SK-N-SH treated with all-trans-retinoic acid at 6 μM for 48 hours (cell line): ENCODE measurements at regions not wholly inside any gene's neighbourhood (a gene's known extent, or its start where the extent isn't known, plus 50 kb on each side); places are given as distances from the start of the nearest gene placed in this dataset.

Experiments used
- ATAC-seq: fragments of 200-7000 bp; cut with Tn5 transposase; 3 replicates; pipeline ENCODE4 v1.9.1; 2020; ENCODE audit warnings: mild to moderate bottlenecking, moderate library complexity
- ARNTL ChIP-seq: fragments of 450-650 bp; formaldehyde crosslinking; IDR thresholded peaks from 2 replicates; pipeline ENCODE4 v1.5.0; 2020; ENCODE audit warnings: low read depth, mild to moderate bottlenecking, moderate library complexity, borderline replicate concordance
- CREB5 ChIP-seq: fragments of 250-450 bp; sonication (Bioruptor Pico); IDR thresholded peaks from 2 replicates; pipeline ENCODE4 v1.5.1; 2020; ENCODE audit warnings: low read depth, mild to moderate bottlenecking, moderate library complexity
- CSDC2 ChIP-seq: fragments of 250-450 bp; sonication (Bioruptor Pico); IDR thresholded peaks from 2 replicates; pipeline ENCODE4 v1.5.0; 2020; ENCODE audit warnings: mild to moderate bottlenecking, moderate library complexity
- CSRNP3 ChIP-seq: fragments of 250-450 bp; sonication (Bioruptor Pico); IDR thresholded peaks from 2 replicates; pipeline ENCODE4 v1.5.1; 2021; ENCODE audit warnings: mild to moderate bottlenecking, moderate library complexity
- ESRRG ChIP-seq: fragments of 250-450 bp; sonication (Bioruptor Pico); IDR thresholded peaks from 2 replicates; pipeline ENCODE4 v1.6.1; 2021; ENCODE audit warnings: mild to moderate bottlenecking
- GLIS3 ChIP-seq: fragments of 250-450 bp; sonication (Bioruptor Pico); IDR thresholded peaks from 2 replicates; pipeline ENCODE4 v1.5.0; 2020; ENCODE audit warnings: mild to moderate bottlenecking, moderate library complexity
- PATZ1 ChIP-seq: fragments of 250-450 bp; sonication (Bioruptor Pico); IDR thresholded peaks from 2 replicates; pipeline ENCODE4 v1.8.0; 2020; ENCODE audit warnings: mild to moderate bottlenecking, moderate library complexity, borderline replicate concordance
- POU6F1 ChIP-seq: fragments of 250-450 bp; sonication (Bioruptor Pico); IDR thresholded peaks from 2 replicates; pipeline ENCODE4 v1.8.0; 2021; ENCODE audit warnings: low read depth, mild to moderate bottlenecking, moderate library complexity, borderline replicate concordance
- PPARA ChIP-seq: fragments of 250-450 bp; sonication (Bioruptor Pico); IDR thresholded peaks from 2 replicates; pipeline ENCODE4 v1.5.0; 2020; ENCODE audit warnings: mild to moderate bottlenecking, borderline replicate concordance
- RARB ChIP-seq: fragments of 250-450 bp; sonication (Bioruptor Pico); IDR thresholded peaks from 2 replicates; pipeline ENCODE4 v1.8.0; 2021; ENCODE audit warnings: mild to moderate bottlenecking, moderate library complexity
- SNAI2 ChIP-seq: fragments of 250-450 bp; sonication (Bioruptor Pico); IDR thresholded peaks from 2 replicates; pipeline ENCODE4 v1.5.0; 2020; ENCODE audit warnings: mild to moderate bottlenecking, moderate library complexity
- TCF4 ChIP-seq: fragments of 250-450 bp; sonication (Bioruptor Pico); IDR thresholded peaks from 2 replicates; pipeline ENCODE4 v1.8.0; 2021; ENCODE audit warnings: mild to moderate bottlenecking, moderate library complexity, borderline replicate concordance
- TOX ChIP-seq: fragments of 250-450 bp; sonication (Bioruptor Pico); IDR thresholded peaks from 2 replicates; pipeline ENCODE4 v1.8.0; 2021; ENCODE audit warnings: mild to moderate bottlenecking, moderate library complexity, borderline replicate concordance
- TSHZ2 ChIP-seq: fragments of 250-450 bp; sonication (Bioruptor Pico); IDR thresholded peaks from 2 replicates; pipeline ENCODE4 v1.5.0; 2020; ENCODE audit warnings: mild to moderate bottlenecking, moderate library complexity
- ZFP3 ChIP-seq: fragments of 250-450 bp; sonication (Bioruptor Pico); IDR thresholded peaks from 2 replicates; pipeline ENCODE4 v1.5.0; 2020; ENCODE audit warnings: mild to moderate bottlenecking, moderate library complexity
- ZFP30 ChIP-seq: fragments of 450-650 bp; formaldehyde crosslinking; IDR thresholded peaks from 2 replicates; pipeline ENCODE4 v1.5.0; 2022; ENCODE audit warnings: mild to moderate bottlenecking, moderate library complexity
- ZNF565 ChIP-seq: fragments of 450-650 bp; formaldehyde crosslinking; conservative IDR thresholded peaks from 2 replicates; pipeline ENCODE4 v1.5.0; 2020; ENCODE audit warnings: low read depth, mild to moderate bottlenecking, moderate library complexity
- ZNF70 ChIP-seq: fragments of 450-650 bp; formaldehyde crosslinking; IDR thresholded peaks from 2 replicates; pipeline ENCODE4 v1.5.0; 2020; ENCODE audit warnings: mild to moderate bottlenecking, moderate library complexity
- ZNF8 ChIP-seq: fragments of 450-650 bp; formaldehyde crosslinking; IDR thresholded peaks from 2 replicates; pipeline ENCODE4 v1.5.0; 2020; ENCODE audit warnings: mild to moderate bottlenecking, moderate library complexity

GRCh38 chr3:150150633-150151032 is 179.9 kb upstream of the PFN2 start (continued):
- TF ChIP-seq POU6F1 = no peak
- TF ChIP-seq, all 23 proteins: peak for 0

- peak; percentile 76 for ATAC-seq
Measured at GRCh38 chr3:150149651-150150051, 179.0 kb upstream of the PFN2 start.

GRCh38 chr3:150148227-150148626 is 177.5 kb upstream of the PFN2 start:
- no peak for ATAC-seq
- TF ChIP-seq GLIS3 (CRISPR knock-in tag) = no peak
- no peak for TF ChIP-seq PPARA (CRISPR knock-in tag)
- no peak for TF ChIP-seq ZNF70 (CRISPR knock-in tag)
- TF ChIP-seq TOX (CRISPR knock-in tag) = no peak
- TF ChIP-seq ZFP3 (CRISPR knock-in tag) = no peak
- no peak for TF ChIP-seq ZFP30 (CRISPR knock-in tag)
- no peak for TF ChIP-seq SNAI2 (CRISPR knock-in tag)
- TF ChIP-seq ARNTL (CRISPR knock-in tag) = no peak
- no peak for TF ChIP-seq CREB5
- no peak for TF ChIP-seq ZNF8 (CRISPR knock-in tag)
- TF ChIP-seq POU6F1 = no peak

More at GRCh38 chr3:150149651-150150051, 179.0 kb upstream of the PFN2 start:
- no peak for TF ChIP-seq ZNF565 (CRISPR knock-in tag)
- TF ChIP-seq CSRNP3 (CRISPR knock-in tag) = no peak
- no peak for TF ChIP-seq SNAI2 (CRISPR knock-in tag)
- no peak for TF ChIP-seq RARB (CRISPR knock-in tag)
- TF ChIP-seq CREB5 = no peak
- no peak for TF ChIP-seq ZNF8 (CRISPR knock-in tag)
- TF ChIP-seq ESRRG (CRISPR knock-in tag) = no peak
- no peak for TF ChIP-seq CSDC2 (CRISPR knock-in tag)
- TF ChIP-seq GLIS3 (CRISPR knock-in tag) = no peak
- no peak for TF ChIP-seq TSHZ2 (CRISPR knock-in tag)
- no peak for TF ChIP-seq TOX (CRISPR knock-in tag)
- no peak for TF ChIP-seq PPARA (CRISPR knock-in tag)
- no peak for TF ChIP-seq ZFP30 (CRISPR knock-in tag)
- TF ChIP-seq PATZ1 (CRISPR knock-in tag) = no peak
- no peak for TF ChIP-seq TCF4
